ENCODE measurements at regions not wholly inside any gene's neighbourhood (a gene's known extent, or its start where the extent isn't known, plus 50 kb on each side); places are given as distances from the start of the nearest gene placed in this dataset.

DNA sequence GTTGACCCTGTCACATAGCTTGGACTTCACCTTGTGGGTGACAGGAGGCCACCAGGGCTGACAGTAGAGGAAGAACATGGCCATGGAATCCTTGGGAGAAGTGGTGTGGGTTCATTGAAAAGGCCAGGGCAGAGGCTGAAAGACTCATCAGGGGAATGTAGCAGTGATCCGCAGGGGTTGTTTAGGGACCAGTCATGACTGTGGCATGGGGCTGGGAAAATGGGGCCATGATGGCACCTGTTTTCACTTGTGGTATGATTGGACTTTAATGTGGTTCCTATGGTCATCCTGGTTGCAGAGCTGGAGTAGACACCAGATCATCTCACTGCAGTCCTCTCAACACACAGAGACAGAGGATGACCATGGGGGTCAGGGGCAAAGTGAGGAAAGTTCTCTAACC, 66.7 kb upstream of the MYEOV start:
- TF ChIP-seq, protein P1, sequence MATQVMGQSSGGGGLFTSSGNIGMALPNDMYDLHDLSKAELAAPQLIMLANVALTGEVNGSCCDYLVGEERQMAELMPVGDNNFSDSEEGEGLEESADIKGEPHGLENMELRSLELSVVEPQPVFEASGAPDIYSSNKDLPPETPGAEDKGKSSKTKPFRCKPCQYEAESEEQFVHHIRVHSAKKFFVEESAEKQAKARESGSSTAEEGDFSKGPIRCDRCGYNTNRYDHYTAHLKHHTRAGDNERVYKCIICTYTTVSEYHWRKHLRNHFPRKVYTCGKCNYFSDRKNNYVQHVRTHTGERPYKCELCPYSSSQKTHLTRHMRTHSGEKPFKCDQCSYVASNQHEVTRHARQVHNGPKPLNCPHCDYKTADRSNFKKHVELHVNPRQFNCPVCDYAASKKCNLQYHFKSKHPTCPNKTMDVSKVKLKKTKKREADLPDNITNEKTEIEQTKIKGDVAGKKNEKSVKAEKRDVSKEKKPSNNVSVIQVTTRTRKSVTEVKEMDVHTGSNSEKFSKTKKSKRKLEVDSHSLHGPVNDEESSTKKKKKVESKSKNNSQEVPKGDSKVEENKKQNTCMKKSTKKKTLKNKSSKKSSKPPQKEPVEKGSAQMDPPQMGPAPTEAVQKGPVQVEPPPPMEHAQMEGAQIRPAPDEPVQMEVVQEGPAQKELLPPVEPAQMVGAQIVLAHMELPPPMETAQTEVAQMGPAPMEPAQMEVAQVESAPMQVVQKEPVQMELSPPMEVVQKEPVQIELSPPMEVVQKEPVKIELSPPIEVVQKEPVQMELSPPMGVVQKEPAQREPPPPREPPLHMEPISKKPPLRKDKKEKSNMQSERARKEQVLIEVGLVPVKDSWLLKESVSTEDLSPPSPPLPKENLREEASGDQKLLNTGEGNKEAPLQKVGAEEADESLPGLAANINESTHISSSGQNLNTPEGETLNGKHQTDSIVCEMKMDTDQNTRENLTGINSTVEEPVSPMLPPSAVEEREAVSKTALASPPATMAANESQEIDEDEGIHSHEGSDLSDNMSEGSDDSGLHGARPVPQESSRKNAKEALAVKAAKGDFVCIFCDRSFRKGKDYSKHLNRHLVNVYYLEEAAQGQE (IDR thresholded peaks at IDR 0.05; ENCODE audit: unreplicated experiment): no peak
- no peak for TF ChIP-seq EZH2 (IDR thresholded peaks at IDR 0.05; ENCODE audit: low read depth, unreplicated experiment)

Measured in GM23338 (cell line).